ENCODE measurements at regions not wholly inside any gene's neighbourhood (a gene's known extent, or its start where the extent isn't known, plus 50 kb on each side); places are given as distances from the start of the nearest gene placed in this dataset.

DNA sequence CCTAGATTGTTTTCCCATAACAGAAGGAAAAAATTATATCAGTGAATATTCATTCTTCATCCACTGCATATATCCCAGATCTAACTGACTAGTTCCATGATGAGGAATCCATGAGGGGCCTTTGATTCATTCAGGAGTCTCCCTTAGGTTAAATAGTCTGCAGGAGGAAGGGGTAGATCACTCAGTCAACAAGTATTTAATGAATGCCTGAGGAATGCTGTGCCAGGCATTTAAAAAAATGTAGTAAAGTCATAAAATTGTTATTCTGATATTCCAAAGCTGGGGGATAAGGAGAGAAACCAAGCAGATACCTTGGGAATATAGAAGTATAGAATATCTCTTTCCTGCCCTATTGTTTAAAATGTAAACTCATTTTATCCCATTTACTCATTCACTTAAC lies 216.2 kb upstream of the CAND1 start:
- Histone ChIP-seq H3K36me3 (ENCODE audit: control insufficient read depth in 4 of 4, insufficient read depth in 4 of 4, low read length in 3 of 4) (no peaks in the 10 kb centered on the region), H3K4me1 (ENCODE audit: control extremely low read depth in 1 of 4, control insufficient read depth in 4 of 4, insufficient read depth in 4 of 4, low read length in 3 of 4) (no peaks in the 10 kb centered on the region), H3K9me3 (ENCODE audit: control extremely low read depth in 1 of 5, control insufficient read depth in 4 of 5, insufficient read depth in 2 of 5, low read depth in 1 of 5, low read length in 4 of 5) (no peaks in the 10 kb centered on the region), H3K27me3 (replicated peaks in 2 of 5; ENCODE audit: control insufficient read depth in 4 of 5, insufficient read depth in 5 of 5, low read length in 4 of 5) (no peaks in the 10 kb centered on the region), H3K27ac (ENCODE audit: insufficient read depth in 1 of 2, low read depth in 1 of 2, low read length in 2 of 2, poor library complexity in 1 of 2, severe bottlenecking in 2 of 2) (no peak overlapping the region), H3K4me3 (ENCODE audit: control insufficient read depth in 1 of 7, extremely low read depth in 1 of 7, insufficient read depth in 4 of 7, low read depth in 2 of 7, low read length in 6 of 7) (no peak overlapping the region)
- no peak for DNase-seq
- ChIA-PET CTCF (no interaction called here), POLR2A (no interaction called here)

DNA sequence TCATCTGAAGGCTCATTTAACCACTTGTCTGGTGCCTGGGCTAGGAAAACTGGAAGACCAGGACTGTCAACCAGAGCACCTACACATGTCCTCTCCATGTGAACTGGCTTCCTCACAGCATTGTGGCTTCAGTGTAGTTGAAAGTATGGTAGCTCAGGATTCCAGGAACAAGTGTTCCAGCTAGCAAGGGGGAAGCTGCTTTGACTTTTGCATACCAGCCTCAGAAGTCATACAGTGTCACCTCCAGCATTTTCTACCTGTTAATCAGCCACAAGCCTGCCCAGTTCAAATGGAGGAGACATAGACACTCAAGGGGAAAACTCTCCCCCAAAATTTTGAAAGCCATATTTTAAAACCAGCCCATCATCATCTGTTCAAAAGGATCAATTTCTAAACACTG lies 212.8 kb upstream of the CAND1 start:
- POLR2A ChIA-PET, result no interaction called here
- DNase-seq, result no peak
- H3K27me3 ChIP-seq (replicated peaks in 2 of 5; ENCODE audit: control insufficient read depth in 4 of 5, insufficient read depth in 5 of 5, low read length in 4 of 5), result no peaks in the 10 kb centered on the region
- no peaks in the 10 kb centered on the region for H3K9me3 ChIP-seq (ENCODE audit: control extremely low read depth in 1 of 5, control insufficient read depth in 4 of 5, insufficient read depth in 2 of 5, low read depth in 1 of 5, low read length in 4 of 5)
- no peak overlapping the region for H3K4me3 ChIP-seq (ENCODE audit: control insufficient read depth in 1 of 7, extremely low read depth in 1 of 7, insufficient read depth in 4 of 7, low read depth in 2 of 7, low read length in 6 of 7)
- no peaks in the 10 kb centered on the region for H3K4me1 ChIP-seq (ENCODE audit: control extremely low read depth in 1 of 4, control insufficient read depth in 4 of 4, insufficient read depth in 4 of 4, low read length in 3 of 4)
- CTCF ChIA-PET, result interaction anchor here (0.9 kb wide), 1 partner anchor 10 kb away, joined by 4 read pairs; no protein-coding TSS in a partner anchor
- no peak overlapping the region for H3K27ac ChIP-seq (ENCODE audit: insufficient read depth in 1 of 2, low read depth in 1 of 2, low read length in 2 of 2, poor library complexity in 1 of 2, severe bottlenecking in 2 of 2)
- H3K36me3 ChIP-seq (ENCODE audit: control insufficient read depth in 4 of 4, insufficient read depth in 4 of 4, low read length in 3 of 4), result no peaks in the 10 kb centered on the region

DNA sequence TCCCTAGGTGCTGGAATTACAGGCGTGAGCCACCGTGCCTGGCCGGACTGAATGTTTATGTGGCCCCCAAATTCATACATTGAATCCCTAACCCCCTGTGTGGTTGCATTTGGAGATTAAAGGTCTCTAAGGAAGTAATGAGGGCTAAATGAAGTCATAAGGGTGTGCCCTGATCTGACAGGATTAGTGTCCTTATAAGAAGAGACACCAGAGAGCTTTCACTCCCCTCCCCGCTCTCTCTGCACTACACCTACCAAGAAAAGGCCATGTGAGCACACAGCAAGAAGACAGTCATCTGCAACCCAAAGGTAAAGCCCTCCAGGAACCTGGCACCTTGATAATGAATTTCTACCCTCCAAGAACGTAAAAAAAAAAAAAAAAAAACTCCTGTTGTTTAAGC lies 212.1 kb upstream of the CAND1 start:
- no peaks in the 10 kb centered on the region for H3K9me3 ChIP-seq (ENCODE audit: control extremely low read depth in 1 of 5, control insufficient read depth in 4 of 5, insufficient read depth in 2 of 5, low read depth in 1 of 5, low read length in 4 of 5)
- H3K27ac ChIP-seq (ENCODE audit: insufficient read depth in 1 of 2, low read depth in 1 of 2, low read length in 2 of 2, poor library complexity in 1 of 2, severe bottlenecking in 2 of 2), result no peak overlapping the region
- ChIA-PET POLR2A (no interaction called here), CTCF (no interaction called here)
- H3K36me3 ChIP-seq (ENCODE audit: control insufficient read depth in 4 of 4, insufficient read depth in 4 of 4, low read length in 3 of 4), result no peaks in the 10 kb centered on the region
- no CpG with 5 or more reads among the region's 5 CpGs for WGBS (ENCODE audit: insufficient coverage)
- H3K27me3 ChIP-seq (replicated peaks in 2 of 5; ENCODE audit: control insufficient read depth in 4 of 5, insufficient read depth in 5 of 5, low read length in 4 of 5), result no peaks in the 10 kb centered on the region
- no peaks in the 10 kb centered on the region for H3K4me1 ChIP-seq (ENCODE audit: control extremely low read depth in 1 of 4, control insufficient read depth in 4 of 4, insufficient read depth in 4 of 4, low read length in 3 of 4)
- no peak for DNase-seq
- no peak overlapping the region for H3K4me3 ChIP-seq (ENCODE audit: control insufficient read depth in 1 of 7, extremely low read depth in 1 of 7, insufficient read depth in 4 of 7, low read depth in 2 of 7, low read length in 6 of 7)

DNA sequence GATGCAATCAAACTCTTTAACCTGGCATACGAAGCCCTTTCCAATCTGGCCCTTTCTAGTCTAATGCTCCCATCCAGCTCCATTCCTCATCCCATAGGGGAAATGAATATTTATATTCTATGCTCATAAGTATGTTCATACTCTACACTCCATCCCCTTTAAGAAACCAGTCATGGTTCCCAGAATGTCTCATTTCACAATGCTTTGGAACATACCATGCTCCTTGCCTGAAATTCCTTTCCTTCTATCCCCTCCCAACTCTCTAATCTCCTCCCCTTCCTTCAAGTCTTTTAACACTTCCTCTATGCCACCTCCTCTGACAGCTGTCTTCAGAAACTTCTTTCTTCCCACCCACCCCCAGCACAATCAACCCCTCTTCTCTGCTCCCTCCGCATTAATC lies 207.0 kb upstream of the CAND1 start:
- POLR2A ChIA-PET, result no interaction called here
- no peaks in the 10 kb centered on the region for H3K9me3 ChIP-seq (ENCODE audit: control extremely low read depth in 1 of 5, control insufficient read depth in 4 of 5, insufficient read depth in 2 of 5, low read depth in 1 of 5, low read length in 4 of 5)
- WGBS (ENCODE audit: insufficient coverage), result no CpG with 5 or more reads among the region's 2 CpGs
- H3K4me3 ChIP-seq (ENCODE audit: control insufficient read depth in 1 of 7, extremely low read depth in 1 of 7, insufficient read depth in 4 of 7, low read depth in 2 of 7, low read length in 6 of 7), result no peak overlapping the region
- H3K36me3 ChIP-seq (ENCODE audit: control insufficient read depth in 4 of 4, insufficient read depth in 4 of 4, low read length in 3 of 4), result no peaks in the 10 kb centered on the region
- CTCF ChIA-PET, result interaction anchor here (1.4 kb wide), 1 partner anchor 16 kb away, joined by 3 read pairs; no protein-coding TSS in a partner anchor
- no peaks in the 10 kb centered on the region for H3K4me1 ChIP-seq (ENCODE audit: control extremely low read depth in 1 of 4, control insufficient read depth in 4 of 4, insufficient read depth in 4 of 4, low read length in 3 of 4)
- H3K27me3 ChIP-seq (replicated peaks in 2 of 5; ENCODE audit: control insufficient read depth in 4 of 5, insufficient read depth in 5 of 5, low read length in 4 of 5), result peaks cover 1 to 6% (median 5%) of the 10 kb centered on the region in 5 experiments
- no peak overlapping the region for H3K27ac ChIP-seq (ENCODE audit: insufficient read depth in 1 of 2, low read depth in 1 of 2, low read length in 2 of 2, poor library complexity in 1 of 2, severe bottlenecking in 2 of 2)
- no peak for DNase-seq

DNA sequence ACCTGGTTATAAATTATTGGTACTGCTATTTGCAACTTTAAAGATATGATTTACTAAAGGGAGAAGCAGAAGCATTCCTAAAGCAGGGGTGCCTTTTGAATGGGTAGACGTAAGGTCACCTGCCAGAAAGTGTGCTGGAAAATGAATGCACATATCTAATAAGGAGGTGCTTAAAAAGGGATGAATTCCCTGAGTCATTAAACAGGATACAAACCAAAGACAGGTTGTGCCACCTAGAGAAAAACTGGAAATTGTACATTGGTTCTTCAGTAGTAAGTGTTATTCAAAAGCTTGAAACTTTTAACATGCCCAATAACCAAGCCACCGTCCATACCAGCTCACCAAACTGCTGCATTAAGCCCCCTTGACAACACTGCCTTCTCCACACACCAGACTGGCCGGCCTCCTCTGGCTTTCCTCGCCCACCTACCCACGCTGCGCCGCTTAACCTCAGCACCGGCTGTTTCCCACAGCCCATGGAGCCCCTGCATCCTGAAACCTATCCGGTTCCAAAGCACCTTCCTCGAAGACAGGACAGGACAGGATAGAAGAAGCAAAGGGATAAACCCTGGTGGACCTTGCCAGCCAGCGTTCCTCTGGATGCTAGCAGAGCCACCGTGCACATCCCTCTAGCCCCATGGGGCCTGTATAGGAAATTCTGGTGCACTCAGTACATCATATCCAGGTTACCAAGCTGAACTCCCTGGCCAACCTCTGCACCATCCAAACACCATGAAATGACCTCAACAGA lies 201.5 kb upstream of the CAND1 start:
- Histone ChIP-seq H3K9me3 (ENCODE audit: control extremely low read depth in 1 of 5, control insufficient read depth in 4 of 5, insufficient read depth in 2 of 5, low read depth in 1 of 5, low read length in 4 of 5) (no peaks in the 10 kb centered on the region), H3K4me3 (ENCODE audit: control insufficient read depth in 1 of 7, extremely low read depth in 1 of 7, insufficient read depth in 4 of 7, low read depth in 2 of 7, low read length in 6 of 7) (peak overlapping the region in 3 of 7 experiments; percentile 65 to 81 (median 74)), H3K36me3 (ENCODE audit: control insufficient read depth in 4 of 4, insufficient read depth in 4 of 4, low read length in 3 of 4) (no peaks in the 10 kb centered on the region), H3K4me1 (ENCODE audit: control extremely low read depth in 1 of 4, control insufficient read depth in 4 of 4, insufficient read depth in 4 of 4, low read length in 3 of 4) (peaks cover 0 to 16% (median 11%) of the 10 kb centered on the region in 4 experiments), H3K27me3 (replicated peaks in 2 of 5; ENCODE audit: control insufficient read depth in 4 of 5, insufficient read depth in 5 of 5, low read length in 4 of 5) (peaks cover 9 to 30% (median 23%) of the 10 kb centered on the region in 5 experiments), H3K27ac (ENCODE audit: insufficient read depth in 1 of 2, low read depth in 1 of 2, low read length in 2 of 2, poor library complexity in 1 of 2, severe bottlenecking in 2 of 2) (no peak overlapping the region)
- POLR2A ChIA-PET, result no interaction called here
- CTCF ChIA-PET, result no interaction called here
- WGBS (ENCODE audit: insufficient coverage), result 11% methylated on average over 4 of the region's 12 CpGs
- no peak for DNase-seq

DNA sequence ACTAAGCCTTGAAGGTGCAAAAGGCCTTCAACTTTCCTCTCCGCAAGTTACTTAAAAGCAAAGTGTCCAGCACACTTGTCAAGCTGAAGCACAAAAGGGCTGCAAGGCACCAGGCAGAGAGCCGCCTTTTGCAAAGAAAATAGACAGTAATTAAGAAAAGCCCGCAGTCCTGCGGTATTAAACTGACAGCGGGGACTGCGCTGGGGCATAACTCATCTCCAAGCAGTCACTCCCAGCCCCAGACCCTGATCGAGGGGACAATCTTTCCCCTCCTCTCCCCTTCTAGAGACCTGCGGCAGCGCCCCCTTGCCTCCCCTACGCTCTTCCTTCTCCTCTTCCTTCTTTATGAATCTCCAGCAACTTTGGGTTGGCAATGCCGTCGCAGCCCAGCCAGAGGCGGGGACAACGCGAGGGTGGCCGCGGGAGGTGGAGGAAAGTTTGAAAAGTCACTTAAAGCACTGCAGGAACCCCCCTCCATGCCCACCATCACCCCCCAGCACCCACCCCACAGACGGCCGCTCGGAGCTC lies 200.9 kb upstream of the CAND1 start:
- POLR2A ChIA-PET, result no interaction called here
- Histone ChIP-seq H3K27me3 (replicated peaks in 2 of 5; ENCODE audit: control insufficient read depth in 4 of 5, insufficient read depth in 5 of 5, low read length in 4 of 5) (peaks cover 9 to 30% (median 23%) of the 10 kb centered on the region in 5 experiments), H3K27ac (ENCODE audit: insufficient read depth in 1 of 2, low read depth in 1 of 2, low read length in 2 of 2, poor library complexity in 1 of 2, severe bottlenecking in 2 of 2) (no peak overlapping the region), H3K36me3 (ENCODE audit: control insufficient read depth in 4 of 4, insufficient read depth in 4 of 4, low read length in 3 of 4) (no peaks in the 10 kb centered on the region), H3K4me3 (ENCODE audit: control insufficient read depth in 1 of 7, extremely low read depth in 1 of 7, insufficient read depth in 4 of 7, low read depth in 2 of 7, low read length in 6 of 7) (peak overlapping the region in 5 of 7 experiments; percentile 35 to 81 (median 65)), H3K9me3 (ENCODE audit: control extremely low read depth in 1 of 5, control insufficient read depth in 4 of 5, insufficient read depth in 2 of 5, low read depth in 1 of 5, low read length in 4 of 5) (no peaks in the 10 kb centered on the region), H3K4me1 (ENCODE audit: control extremely low read depth in 1 of 4, control insufficient read depth in 4 of 4, insufficient read depth in 4 of 4, low read length in 3 of 4) (peaks cover 0 to 16% (median 11%) of the 10 kb centered on the region in 4 experiments)
- WGBS (ENCODE audit: insufficient coverage), result 1% methylated on average over 9 of the region's 20 CpGs
- CTCF ChIA-PET, result no interaction called here
- peak; percentile 25 to 62 (median 46) for DNase-seq

DNA sequence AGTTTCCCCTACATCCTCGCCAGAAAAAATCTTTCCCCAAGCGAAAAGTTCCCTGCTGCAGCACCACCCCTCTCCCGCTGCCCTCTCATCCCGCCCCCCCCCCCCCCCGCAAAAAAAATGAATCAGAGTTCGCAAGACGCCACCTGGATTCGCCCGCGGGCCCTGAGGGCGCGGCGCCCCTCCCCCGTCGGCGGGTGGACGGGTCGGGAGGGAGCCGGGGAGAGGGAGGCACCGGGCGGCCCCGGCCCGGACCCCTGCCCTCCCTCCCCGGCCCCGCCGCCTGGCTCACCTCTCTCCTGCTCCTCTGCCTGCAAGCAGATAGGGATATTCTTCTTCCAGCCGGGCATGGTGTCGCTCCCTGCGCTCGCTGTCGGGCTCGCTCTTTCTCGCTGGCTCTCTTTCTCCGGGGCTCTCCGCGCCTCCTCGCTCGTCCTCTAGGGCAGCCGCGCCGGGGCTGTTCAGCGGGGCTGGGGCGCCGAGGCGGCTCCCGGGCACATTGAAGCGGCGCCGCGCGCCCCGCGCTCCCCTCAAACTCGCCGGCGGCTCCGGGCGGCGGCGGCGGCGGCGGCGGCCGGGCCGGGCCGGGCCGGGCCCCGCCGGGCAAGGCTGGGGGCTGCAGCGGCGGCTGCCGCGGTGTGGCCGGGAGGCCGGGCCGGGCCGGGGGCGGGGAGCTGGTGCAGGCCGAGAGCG lies 200.3 kb upstream of the CAND1 start:
- H3K27me3 ChIP-seq (replicated peaks in 2 of 5; ENCODE audit: control insufficient read depth in 4 of 5, insufficient read depth in 5 of 5, low read length in 4 of 5), result peaks cover 9 to 30% (median 23%) of the 10 kb centered on the region in 5 experiments
- H3K36me3 ChIP-seq (ENCODE audit: control insufficient read depth in 4 of 4, insufficient read depth in 4 of 4, low read length in 3 of 4), result no peaks in the 10 kb centered on the region
- no peak overlapping the region for H3K27ac ChIP-seq (ENCODE audit: insufficient read depth in 1 of 2, low read depth in 1 of 2, low read length in 2 of 2, poor library complexity in 1 of 2, severe bottlenecking in 2 of 2)
- peak overlapping the region; percentile 54 to 81 (median 62) for H3K4me3 ChIP-seq (ENCODE audit: control insufficient read depth in 1 of 7, extremely low read depth in 1 of 7, insufficient read depth in 4 of 7, low read depth in 2 of 7, low read length in 6 of 7)
- WGBS (ENCODE audit: insufficient coverage), result under 1% methylated on average over 37 of the region's 81 CpGs
- ChIA-PET CTCF (no interaction called here), POLR2A (no interaction called here)
- peak; percentile 40 to 77 (median 62) for DNase-seq
- H3K9me3 ChIP-seq (ENCODE audit: control extremely low read depth in 1 of 5, control insufficient read depth in 4 of 5, insufficient read depth in 2 of 5, low read depth in 1 of 5, low read length in 4 of 5), result no peaks in the 10 kb centered on the region
- H3K4me1 ChIP-seq (ENCODE audit: control extremely low read depth in 1 of 4, control insufficient read depth in 4 of 4, insufficient read depth in 4 of 4, low read length in 3 of 4), result peaks cover 0 to 16% (median 11%) of the 10 kb centered on the region in 4 experiments
